Brain microvascular endothelial cell (primary cell): ENCODE measurements at regions not wholly inside any gene's neighbourhood (a gene's known extent, or its start where the extent isn't known, plus 50 kb on each side); places are given as distances from the start of the nearest gene placed in this dataset.
A peak's percentile ranks its signal among the peaks of the same experiment; 100 is the strongest.

Experiments
- DNase-seq: peaks from one replicate; pipeline ENCODE4 v3.0.0-alpha.2; 2020
- H3K27ac ChIP-seq: fragments of 250-450 bp; sonication (Bioruptor Pico); 2 replicates; pipeline ENCODE4 v1.5.1; 2020; ENCODE audit warnings: mild to moderate bottlenecking, moderate library complexity
- H3K27me3 ChIP-seq: fragments of 250-450 bp; sonication (Bioruptor Pico); replicated peaks from 2 replicates; pipeline ENCODE4 v1.5.1; 2020; ENCODE audit warnings: mild to moderate bottlenecking
- H3K36me3 ChIP-seq: fragments of 250-450 bp; sonication (Bioruptor Pico); replicated peaks from 2 replicates; pipeline ENCODE4 v1.5.1; 2020; ENCODE audit warnings: mild to moderate bottlenecking
- H3K4me3 ChIP-seq: 2 replicates; pipeline ENCODE4 v1.5.1; 2011; ENCODE audit warnings: low read depth, mild to moderate bottlenecking, control low read depth, low read length, moderate library complexity
- in situ Hi-C: cut with HindIII; loops from 2 replicates; pipeline ENCODE4 v1.10.0; 2017; ENCODE audit warnings: low sequenced_read_pairs, low pct_ligation_motif_present
- TF ChIP-seq, protein P1 (sequence below): IDR thresholded peaks from 2 replicates; pipeline ENCODE4 v1.5.1; 2011; ENCODE audit warnings: low read depth, mild to moderate bottlenecking, moderate library complexity, low read length, control low read depth, inconsistent platforms; ENCODE audit errors: missing control alignments

DNA sequence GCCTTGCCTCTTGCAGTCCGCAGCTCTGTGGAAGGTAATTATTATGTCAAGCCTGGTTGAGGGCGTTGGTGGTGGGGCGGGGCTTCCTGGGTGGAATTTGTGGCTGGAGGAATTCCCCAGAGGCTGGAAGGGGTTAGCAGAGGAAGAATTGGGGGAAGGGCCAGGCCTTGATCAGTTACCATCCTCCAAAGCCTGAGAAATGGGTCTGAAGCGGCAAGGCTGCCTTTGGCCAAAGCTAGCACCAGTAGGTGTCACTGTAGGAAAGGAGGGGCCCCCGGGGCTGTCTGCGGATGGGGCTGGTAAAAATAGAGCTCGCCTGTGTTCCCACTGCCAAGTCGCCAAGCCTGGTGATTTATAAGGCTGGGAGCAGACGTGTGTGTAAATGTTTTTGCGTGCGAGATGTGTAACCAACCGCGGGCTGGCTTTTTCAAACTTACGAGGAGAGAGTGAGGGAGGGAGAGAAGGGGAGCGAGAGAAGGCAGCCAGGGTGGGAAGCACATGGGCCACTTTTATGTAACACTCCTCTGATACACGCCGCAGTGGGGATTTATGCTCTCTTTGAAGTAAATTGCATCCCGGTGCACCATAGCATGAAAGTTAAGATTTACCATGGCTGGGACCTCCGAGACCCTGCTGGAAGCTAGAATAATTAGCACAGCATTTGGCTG is 367.0 kb downstream of the BCOR start:
- Histone ChIP-seq H3K27me3 (no peaks in the 10 kb centered on the region), H3K36me3 (no peaks in the 10 kb centered on the region), H3K4me3 (no peak overlapping the region), H3K27ac (no peak overlapping the region)
- in situ Hi-C loops, result no loop called here
- TF ChIP-seq, protein P1, sequence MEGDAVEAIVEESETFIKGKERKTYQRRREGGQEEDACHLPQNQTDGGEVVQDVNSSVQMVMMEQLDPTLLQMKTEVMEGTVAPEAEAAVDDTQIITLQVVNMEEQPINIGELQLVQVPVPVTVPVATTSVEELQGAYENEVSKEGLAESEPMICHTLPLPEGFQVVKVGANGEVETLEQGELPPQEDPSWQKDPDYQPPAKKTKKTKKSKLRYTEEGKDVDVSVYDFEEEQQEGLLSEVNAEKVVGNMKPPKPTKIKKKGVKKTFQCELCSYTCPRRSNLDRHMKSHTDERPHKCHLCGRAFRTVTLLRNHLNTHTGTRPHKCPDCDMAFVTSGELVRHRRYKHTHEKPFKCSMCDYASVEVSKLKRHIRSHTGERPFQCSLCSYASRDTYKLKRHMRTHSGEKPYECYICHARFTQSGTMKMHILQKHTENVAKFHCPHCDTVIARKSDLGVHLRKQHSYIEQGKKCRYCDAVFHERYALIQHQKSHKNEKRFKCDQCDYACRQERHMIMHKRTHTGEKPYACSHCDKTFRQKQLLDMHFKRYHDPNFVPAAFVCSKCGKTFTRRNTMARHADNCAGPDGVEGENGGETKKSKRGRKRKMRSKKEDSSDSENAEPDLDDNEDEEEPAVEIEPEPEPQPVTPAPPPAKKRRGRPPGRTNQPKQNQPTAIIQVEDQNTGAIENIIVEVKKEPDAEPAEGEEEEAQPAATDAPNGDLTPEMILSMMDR, result peak; percentile 77
- DNase-seq, result peak; percentile 59

DNA sequence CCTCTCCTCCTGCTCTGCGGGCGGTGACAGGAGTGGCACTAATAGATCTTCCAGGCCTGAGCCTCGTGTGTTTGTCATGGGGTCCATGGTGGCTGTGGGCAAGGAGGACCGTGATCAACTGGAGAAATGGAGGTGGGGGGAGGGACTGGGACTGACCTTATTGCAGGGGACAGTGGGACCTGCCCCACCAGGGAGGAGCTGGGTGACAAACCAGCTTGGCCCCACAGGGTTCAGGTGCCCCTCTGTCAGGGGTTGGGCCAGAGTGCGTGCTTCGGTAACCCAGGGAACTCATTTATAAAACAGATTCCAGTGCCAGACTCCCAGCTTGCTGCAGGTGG is 366.5 kb downstream of the BCOR start:
- Histone ChIP-seq H3K27ac (no peak overlapping the region), H3K27me3 (no peaks in the 10 kb centered on the region), H3K36me3 (no peaks in the 10 kb centered on the region), H3K4me3 (no peak overlapping the region)
- no peak for DNase-seq
- in situ Hi-C loops, result no loop called here
- TF ChIP-seq, protein P1, result no peak

DNA sequence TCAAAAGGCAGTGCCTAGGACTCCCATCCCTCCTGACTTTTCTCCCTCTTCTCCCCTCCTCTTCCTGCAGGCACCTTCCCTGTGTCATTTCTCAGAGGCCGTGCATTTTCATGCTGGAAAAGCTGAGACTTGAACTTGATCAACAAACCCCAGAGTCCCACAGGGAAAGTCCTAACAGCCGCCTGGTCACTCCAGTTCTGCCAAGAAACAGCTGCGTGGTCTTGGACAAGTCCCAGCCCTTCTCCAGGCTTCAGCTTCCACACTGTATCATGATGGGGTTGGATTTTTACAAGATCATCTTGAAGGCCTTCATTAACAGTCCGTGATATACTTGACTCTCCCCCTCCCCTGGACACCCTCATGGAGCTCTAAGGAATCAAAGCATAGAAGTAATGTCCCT is 366.0 kb downstream of the BCOR start:
- in situ Hi-C loops, result no loop called here
- no peaks in the 10 kb centered on the region for H3K27me3 ChIP-seq
- TF ChIP-seq, protein P1, result no peak
- H3K27ac ChIP-seq, result no peak overlapping the region
- no peaks in the 10 kb centered on the region for H3K36me3 ChIP-seq
- no peak overlapping the region for H3K4me3 ChIP-seq
- DNase-seq, result no peak

DNA sequence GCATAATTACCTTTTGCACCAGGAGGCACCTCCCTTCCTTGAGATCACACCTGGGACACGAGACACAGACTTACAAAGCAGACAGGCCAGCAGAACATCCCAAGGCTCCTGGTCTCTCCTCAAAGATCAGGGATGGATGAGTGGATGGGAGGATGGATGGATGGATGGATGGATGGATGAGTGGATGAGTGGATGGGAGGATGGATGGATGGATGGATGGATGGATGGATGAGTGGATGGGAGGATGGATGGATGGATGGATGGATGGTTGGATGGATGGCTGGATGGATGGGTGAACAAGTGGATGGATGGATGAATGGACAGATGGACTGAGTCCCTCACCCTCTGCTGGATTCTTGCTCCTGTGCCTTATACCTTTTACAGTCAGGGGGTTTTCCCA is 364.0 kb downstream of the BCOR start:
- no peaks in the 10 kb centered on the region for H3K27me3 ChIP-seq
- H3K36me3 ChIP-seq, result no peaks in the 10 kb centered on the region
- in situ Hi-C loops, result no loop called here
- TF ChIP-seq, protein P1, result no peak
- DNase-seq, result no peak
- H3K4me3 ChIP-seq, result no peak overlapping the region
- H3K27ac ChIP-seq, result no peak overlapping the region

DNA sequence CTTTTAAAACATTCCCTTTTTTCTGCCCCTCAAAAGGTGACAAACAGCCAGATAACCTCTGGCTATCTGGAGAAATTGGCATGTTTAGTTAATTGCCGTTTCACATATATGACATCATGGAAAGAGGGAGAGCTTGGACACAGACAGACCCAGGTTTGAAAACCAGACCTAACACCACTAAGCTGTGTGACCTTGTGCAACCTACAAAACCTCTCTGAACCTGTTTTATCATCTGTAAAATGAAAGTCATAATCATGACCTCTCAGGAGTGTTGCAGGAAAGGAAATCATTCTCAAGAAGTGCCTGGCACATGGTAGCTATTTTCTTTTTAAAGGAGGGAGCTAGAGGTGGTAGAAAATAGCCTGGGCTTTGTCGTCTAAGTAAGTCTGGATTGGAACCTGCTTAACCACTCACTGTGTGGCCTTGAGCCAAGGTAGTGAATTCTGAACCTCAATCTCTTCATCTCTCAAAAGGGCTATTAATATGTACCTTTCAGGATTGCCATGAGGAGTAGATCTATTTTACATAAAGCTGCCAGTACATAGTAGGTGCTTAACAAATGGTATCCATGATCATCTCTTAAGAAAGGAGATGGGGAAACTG is 363.5 kb downstream of the BCOR start:
- H3K27me3 ChIP-seq, result no peaks in the 10 kb centered on the region
- no peaks in the 10 kb centered on the region for H3K36me3 ChIP-seq
- no peak overlapping the region for H3K4me3 ChIP-seq
- in situ Hi-C loops, result no loop called here
- TF ChIP-seq, protein P1, result no peak
- no peak overlapping the region for H3K27ac ChIP-seq
- no peak for DNase-seq
